EH (cell line): ENCODE measurements at regions not wholly inside any gene's neighbourhood (a gene's known extent, or its start where the extent isn't known, plus 50 kb on each side); places are given as distances from the start of the nearest gene placed in this dataset.
A peak's percentile ranks its signal among the peaks of the same experiment; 100 is the strongest.

Source experiments
- DNase-seq: peaks from one replicate; pipeline ENCODE4 v3.0.0-alpha.2; 2015; ENCODE audit warnings: low read depth

- DNase-seq: peak; percentile 18
These were observed 382.7 kb downstream of the SFMBT2 start for GRCh38 chr10:7027913-7028808.

GRCh38 chr10:7027237-7027912 is 383.5 kb downstream of the SFMBT2 start:
- no peak for DNase-seq

GRCh38 chr10:7026818-7027217 is 384.0 kb downstream of the SFMBT2 start:
- DNase-seq: no peak

- DNase-seq: no peak
These were observed 385.5 kb downstream of the SFMBT2 start for GRCh38 chr10:7025296-7025695.

GRCh38 chr10:7015457-7015856 is 395.4 kb downstream of the SFMBT2 start:
- no peak for DNase-seq

- DNase-seq: no peak
These were observed 396.1 kb downstream of the SFMBT2 start for GRCh38 chr10:7014721-7015120.

GRCh38 chr10:7011994-7012393 is 398.8 kb downstream of the SFMBT2 start:
- no peak for DNase-seq

GRCh38 chr10:7008645-7009044 is 402.2 kb downstream of the SFMBT2 start:
- DNase-seq: no peak

- DNase-seq: no peak
These were observed 403.1 kb downstream of the SFMBT2 start for GRCh38 chr10:7007600-7008190.

- DNase-seq: no peak
These were observed 404.3 kb downstream of the SFMBT2 start for GRCh38 chr10:7006566-7006965.

- no peak for DNase-seq
These were observed 406.9 kb downstream of the SFMBT2 start for GRCh38 chr10:7003831-7004395.

- DNase-seq: no peak
These were observed 410.8 kb downstream of the SFMBT2 start for GRCh38 chr10:7000061-7000460.

GRCh38 chr10:6999232-6999925 is 411.5 kb downstream of the SFMBT2 start:
- DNase-seq: no peak

- no peak for DNase-seq
These were observed 413.3 kb downstream of the SFMBT2 start for GRCh38 chr10:6997509-6997908.

GRCh38 chr10:6996431-6996830 is 414.4 kb downstream of the SFMBT2 start:
- no peak for DNase-seq

- peak; percentile 36 for DNase-seq
These were observed 415.0 kb downstream of the SFMBT2 start for GRCh38 chr10:6995831-6996230.

GRCh38 chr10:6995341-6995740 is 415.3 kb upstream of the PRKCQ start:
- peak; percentile 40 for DNase-seq

- no peak for DNase-seq
These were observed 410.8 kb upstream of the PRKCQ start for GRCh38 chr10:6990891-6991290.

- no peak for DNase-seq
These were observed 408.6 kb upstream of the PRKCQ start for GRCh38 chr10:6988654-6989053.

- DNase-seq: no peak
These were observed 407.5 kb upstream of the PRKCQ start for GRCh38 chr10:6987536-6987945.

- DNase-seq: no peak
These were observed 406.9 kb upstream of the PRKCQ start for GRCh38 chr10:6986927-6987326.

- DNase-seq: no peak
These were observed 405.6 kb upstream of the PRKCQ start for GRCh38 chr10:6985644-6986043.
